GM18508 (cell line): ENCODE measurements at regions not wholly inside any gene's neighbourhood (a gene's known extent, or its start where the extent isn't known, plus 50 kb on each side); places are given as distances from the start of the nearest gene placed in this dataset.
"Not testable (repeated sequence)": the region's sequence is repeated elsewhere in the genome, so short reads cannot be mapped to it uniquely, and the experiment has no call there.

Experiments
- ATAC-seq: cut with Tn5 transposase; IDR thresholded peaks from one replicate; pipeline ENCODE4 v1.9.1; 2021; ENCODE audit warnings: moderate number of reproducible peaks; ENCODE audit not compliant: insufficient read depth, unreplicated experiment

DNA sequence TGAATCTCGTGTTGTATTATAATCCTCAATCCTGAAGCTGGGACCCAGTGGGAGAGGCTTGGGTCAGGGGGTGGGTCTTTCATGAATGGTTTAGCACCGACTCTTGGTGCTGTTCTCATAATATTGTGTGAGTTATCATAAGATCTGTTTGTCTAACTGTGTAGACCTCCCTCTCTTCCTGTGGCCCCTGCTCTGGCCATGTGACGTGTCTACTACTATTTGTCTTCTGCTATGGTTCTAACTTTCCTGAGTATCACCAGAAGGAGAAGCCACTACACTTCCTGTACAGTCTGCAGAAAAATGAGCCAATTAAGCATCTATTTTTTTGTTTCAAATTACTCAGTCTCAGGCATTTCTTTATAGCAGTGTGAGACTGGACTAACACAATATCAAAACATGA is 379.7 kb downstream of the TP53TG3F start:
- ATAC-seq = not testable (repeated sequence)

- not testable (repeated sequence) for ATAC-seq
These were observed 385.1 kb downstream of the TP53TG3F start for GRCh38 chr16:33844533-33844932.
